Fibroblast of pulmonary artery (primary cell): ENCODE measurements at regions not wholly inside any gene's neighbourhood (a gene's known extent, or its start where the extent isn't known, plus 50 kb on each side); places are given as distances from the start of the nearest gene placed in this dataset.

ENCODE experiments used
- DNase-seq: peaks from one replicate; pipeline ENCODE4 v3.0.0-alpha.2; 2010; ENCODE audit warnings: low read depth
- H3K4me3 ChIP-seq: replicated peaks from 2 replicates; pipeline ENCODE4 v1.5.1; 2011; ENCODE audit warnings: low read depth, mild to moderate bottlenecking, control low read depth, low read length, moderate library complexity
- CTCF ChIP-seq: IDR thresholded peaks from 2 replicates; pipeline ENCODE4 v1.5.1; 2011; ENCODE audit warnings: mild to moderate bottlenecking, control low read depth, low read length, inconsistent platforms; ENCODE audit errors: missing control alignments

- H3K4me3 ChIP-seq = no peak overlapping the region
- no peak for TF ChIP-seq CTCF
- peak; percentile 4 for DNase-seq
These were observed 112.0 kb upstream of the KCNN2 start for GRCh38 chr5:114249823-114250222.

GRCh38 chr5:114250536-114250935 is 111.3 kb upstream of the KCNN2 start:
- TF ChIP-seq CTCF = no peak
- DNase-seq = no peak
- H3K4me3 ChIP-seq = no peak overlapping the region

- TF ChIP-seq CTCF = no peak
- DNase-seq = no peak
- H3K4me3 ChIP-seq = no peak overlapping the region
These were observed 109.6 kb upstream of the KCNN2 start for GRCh38 chr5:114252226-114252625.

- no peak for DNase-seq
- H3K4me3 ChIP-seq = no peak overlapping the region
- TF ChIP-seq CTCF = no peak
These were observed 106.6 kb upstream of the KCNN2 start for GRCh38 chr5:114255260-114255659.

GRCh38 chr5:114261989-114262388 is 99.9 kb upstream of the KCNN2 start:
- DNase-seq = no peak
- H3K4me3 ChIP-seq = no peak overlapping the region

GRCh38 chr5:114265432-114266060 is 96.3 kb upstream of the KCNN2 start:
- DNase-seq = no peak
- no peak overlapping the region for H3K4me3 ChIP-seq
- no peak for TF ChIP-seq CTCF

More at GRCh38 chr5:114261989-114262388, 99.9 kb upstream of the KCNN2 start:
- no peak for TF ChIP-seq CTCF

GRCh38 chr5:114266374-114266773 is 95.5 kb upstream of the KCNN2 start:
- no peak for DNase-seq
- no peak overlapping the region for H3K4me3 ChIP-seq
- TF ChIP-seq CTCF = no peak
